Tibial artery (tissue), 4 donors: ENCODE measurements at regions not wholly inside any gene's neighbourhood (a gene's known extent, or its start where the extent isn't known, plus 50 kb on each side); places are given as distances from the start of the nearest gene placed in this dataset.

Experiments used
- DNase-seq, 2 donors: peaks; one replicate each; pipeline ENCODE4 v3.0.0-alpha.2; 2019
- H3K27ac ChIP-seq, 2 donors: fragments of 200-600 bp; sonication (generic) in 1 of 2; 1 replicate in 1 of 2; 2 replicates in 1 of 2; pipeline ENCODE4 v1.5.1; 2018 to 2019; ENCODE audit warnings: mild to moderate bottlenecking in 1 of 2
- H3K27me3 ChIP-seq, 2 donors: fragments of 200-600 bp; sonication (generic) in 1 of 2; one replicate each; pipeline versions ENCODE4 v1.5.1 to v1.6.0; 2016 to 2019
- H3K36me3 ChIP-seq, 3 donors: fragments of 200-600 bp; sonication (generic) in 2 of 3; one replicate each; pipeline ENCODE4 v1.5.1; 2016 to 2019; ENCODE audit warnings: mild to moderate bottlenecking in 2 of 3
- H3K4me1 ChIP-seq, 4 donors: fragments of 200-600 bp; sonication (generic) in 2 of 4; 1 replicate in 3 of 4; 2 replicates in 1 of 4; pipeline ENCODE4 v1.5.1; 2016 to 2019
- H3K4me3 ChIP-seq, 2 donors: fragments of 200-600 bp; sonication (generic) in 1 of 2; 1 replicate in 1 of 2; 2 replicates in 1 of 2; pipeline ENCODE4 v1.5.1; 2018 to 2019; ENCODE audit warnings: mild to moderate bottlenecking in 2 of 2
- H3K9me3 ChIP-seq, 3 donors: fragments of 200-600 bp; sonication (generic) in 1 of 3; one replicate each; pipeline ENCODE4 v1.5.1; 2016 to 2019
- CTCF ChIP-seq, 2 experiments: fragments of 200-600 bp in 1 of 2; fragments of 450-650 bp in 1 of 2; IDR thresholded peaks; one replicate each; pipeline ENCODE4 v1.5.1; 2017 to 2019; ENCODE audit warnings: antibody characterized with exemption in 2 of 2, mild to moderate bottlenecking in 1 of 2, moderate library complexity in 1 of 2
- intact Hi-C: fragments of 100-400 bp; cut with DNase I; formaldehyde crosslinking; loops from one replicate; pipeline ENCODE4 v1.15.0; 2023; ENCODE audit warnings: low total_unique reads

- TF ChIP-seq CTCF (IDR thresholded peaks at IDR 0.05): no peak
- intact Hi-C loops: no loop called here
- H3K4me1 ChIP-seq: peaks cover 0 to 7% (median 1%) of the 10 kb centered on the region in 4 donors
- H3K36me3 ChIP-seq: no peaks in the 10 kb centered on the region
- no peak for DNase-seq
- no peak overlapping the region for H3K27ac ChIP-seq
- H3K4me3 ChIP-seq: no peak overlapping the region
- no peaks in the 10 kb centered on the region for H3K9me3 ChIP-seq
- no peaks in the 10 kb centered on the region for H3K27me3 ChIP-seq
Observed at GRCh38 chr14:58801086-58801485, 163.3 kb downstream of the DACT1 start.

- no peaks in the 10 kb centered on the region for H3K9me3 ChIP-seq
- no peaks in the 10 kb centered on the region for H3K36me3 ChIP-seq
- peaks cover 0 to 25% (median 2%) of the 10 kb centered on the region in 4 donors for H3K4me1 ChIP-seq
- intact Hi-C loops: no loop called here
- H3K4me3 ChIP-seq: no peak overlapping the region
- H3K27ac ChIP-seq: no peak overlapping the region
- no peak for TF ChIP-seq CTCF (IDR thresholded peaks at IDR 0.05)
- DNase-seq: peak in 1 of 2 donors; percentile 27
- H3K27me3 ChIP-seq: no peaks in the 10 kb centered on the region
Observed at GRCh38 chr14:58805057-58805456, 167.3 kb downstream of the DACT1 start.

GRCh38 chr14:58805605-58806409, 168.0 kb downstream of the DACT1 start:
- no peak for TF ChIP-seq CTCF (IDR thresholded peaks at IDR 0.05)
- H3K36me3 ChIP-seq: no peaks in the 10 kb centered on the region
- no peak for DNase-seq
- intact Hi-C loops: no loop called here
- no peaks in the 10 kb centered on the region for H3K9me3 ChIP-seq
- H3K4me1 ChIP-seq: peaks cover 0 to 25% (median 2%) of the 10 kb centered on the region in 4 donors
- H3K27me3 ChIP-seq: no peaks in the 10 kb centered on the region
- no peak overlapping the region for H3K4me3 ChIP-seq
- no peak overlapping the region for H3K27ac ChIP-seq

- Histone ChIP-seq H3K4me1 (peaks cover 0 to 25% (median 2%) of the 10 kb centered on the region in 4 donors), H3K36me3 (no peaks in the 10 kb centered on the region), H3K9me3 (no peaks in the 10 kb centered on the region), H3K4me3 (no peak overlapping the region), H3K27ac (no peak overlapping the region), H3K27me3 (no peaks in the 10 kb centered on the region)
- no peak for DNase-seq
- intact Hi-C loops: no loop called here
- TF ChIP-seq CTCF (IDR thresholded peaks at IDR 0.05): no peak
Observed at GRCh38 chr14:58807191-58807590, 169.4 kb downstream of the DACT1 start.

- H3K4me3 ChIP-seq: no peak overlapping the region
- peak in 1 of 2 donors; percentile 39 for DNase-seq
- intact Hi-C loops: no loop called here
- no peaks in the 10 kb centered on the region for H3K27me3 ChIP-seq
- H3K27ac ChIP-seq: peak overlapping the region; percentile 23 to 31
- no peaks in the 10 kb centered on the region for H3K36me3 ChIP-seq
- no peak for TF ChIP-seq CTCF (IDR thresholded peaks at IDR 0.05)
- H3K4me1 ChIP-seq: peaks cover 0 to 25% (median 2%) of the 10 kb centered on the region in 4 donors
- no peaks in the 10 kb centered on the region for H3K9me3 ChIP-seq
Observed at GRCh38 chr14:58808828-58809227, 171.1 kb downstream of the DACT1 start.
